ENCODE measurements at regions not wholly inside any gene's neighbourhood (a gene's known extent, or its start where the extent isn't known, plus 50 kb on each side); places are given as distances from the start of the nearest gene placed in this dataset.

- peak; percentile 87 for TF ChIP-seq MGA (IDR thresholded peaks at IDR 0.05)
- TF ChIP-seq HINFP (tag; conservative IDR thresholded peaks at IDR 0.05; ENCODE audit: low read depth): 0 out of 2 replicates have a peak, but pooled peaks have one; percentile 16
- TF ChIP-seq NBN (IDR thresholded peaks at IDR 0.05; ENCODE audit: low read depth): peak; percentile 44; the same call in 1 of the 2 replicates
- no peak for TF ChIP-seq TCFL5 (CRISPR knock-in tag; conservative IDR thresholded peaks at IDR 0.05)
- peak; percentile 77 for TF ChIP-seq L3MBTL2 (IDR thresholded peaks at IDR 0.05)
- TF ChIP-seq E2F8 (IDR thresholded peaks at IDR 0.05; ENCODE audit: low read depth, partially characterized antibody): no peak
- peak; percentile 76 for TF ChIP-seq CBFA2T3 (IDR thresholded peaks at IDR 0.05)
- 0 out of 2 replicates have a peak, but pooled peaks have one; percentile 44 for TF ChIP-seq MTA1 (IDR thresholded peaks at IDR 0.05; ENCODE audit: borderline replicate concordance)
- TF ChIP-seq ESRRA (IDR thresholded peaks at IDR 0.05; ENCODE audit: borderline replicate concordance, low read depth): peak; percentile 84; the same call in 1 of the 2 replicates
- TF ChIP-seq MNT (conservative IDR thresholded peaks at IDR 0.05): peak; percentile 40 to 59; a peak in 3 of 4 replicates
- TF ChIP-seq JUNB (CRISPR knock-in tag; conservative IDR thresholded peaks at IDR 0.05): no peak
Observed at GRCh38 chr1:38308780-38309179, 262.2 kb upstream of the POU3F1 start (continued).

All from K562 (cell line).